ENCODE measurements at regions not wholly inside any gene's neighbourhood (a gene's known extent, or its start where the extent isn't known, plus 50 kb on each side); places are given as distances from the start of the nearest gene placed in this dataset.

- no peaks in the 10 kb centered on the region for H3K27me3 ChIP-seq (ENCODE audit: control insufficient read depth in 1 of 2, insufficient read depth in 2 of 2, low read length in 2 of 2)
- BruUV-seq (replicated peaks) = no TSS peak
- 72% methylated on average over 1 of the region's 1 CpG for WGBS (ENCODE audit: low lambda C conversion rate)
- ChIA-PET CTCF (ENCODE audit: low intra/inter-chr PET ratio, low total read pairs) (no interaction called here), POLR2A (no interaction called here)
- H3K4me1 ChIP-seq (ENCODE audit: insufficient read depth, low read length) = peaks cover 10% of the 10 kb centered on the region
- DNase-seq (ENCODE audit: low spot score) (no peak), FAIRE-seq (no peak), ATAC-seq (no peak)
- H3K9ac ChIP-seq (ENCODE audit: insufficient read depth, low read depth, low read length) = no peak overlapping the region
- H3K9me3 ChIP-seq (ENCODE audit: low read length) = peaks cover 70% of the 10 kb centered on the region
- intact Hi-C loops (cut with micrococcal nuclease; ENCODE audit: unreplicated experiment) (no loop called here), in situ Hi-C loops (cut with HindIII; ENCODE audit: extremely low pct_ligation_motif_present, low pct_unique_long_range_greater_than_20kb) (no loop called here)
- no peak overlapping the region for H2AFZ ChIP-seq (ENCODE audit: low read length)
- no peaks in the 10 kb centered on the region for H3K36me3 ChIP-seq (replicated peaks in 1 of 2; ENCODE audit: control insufficient read depth in 1 of 2, insufficient read depth in 2 of 2, low read length in 2 of 2)
- no peak for TF ChIP-seq HNF4A (CRISPR knock-in tag; IDR thresholded peaks at IDR 0.05)
- no peak for TF ChIP-seq ZIK1 (CRISPR knock-in tag; IDR thresholded peaks at IDR 0.05; ENCODE audit: borderline replicate concordance, low read depth)
- TF ChIP-seq HDAC6 (IDR thresholded peaks at IDR 0.05; ENCODE audit: low read depth, low read length) = no peak
- TF ChIP-seq KLF6 (CRISPR knock-in tag; IDR thresholded peaks at IDR 0.05) = no peak
- no peak for TF ChIP-seq HMGXB4 (CRISPR knock-in tag; IDR thresholded peaks at IDR 0.05; ENCODE audit: borderline replicate concordance in 1 of 2, low read depth in 1 of 2)
- TF ChIP-seq SMAD1 (CRISPR knock-in tag; IDR thresholded peaks at IDR 0.05; ENCODE audit: borderline replicate concordance, low read depth) = no peak
- TF ChIP-seq TP53 (CRISPR knock-in tag; conservative IDR thresholded peaks at IDR 0.05) = no peak
- no peak for TF ChIP-seq ZNF775 (CRISPR knock-in tag; IDR thresholded peaks at IDR 0.05; ENCODE audit: borderline replicate concordance)
- no peak for TF ChIP-seq ZNF691 (CRISPR knock-in tag; IDR thresholded peaks at IDR 0.05; ENCODE audit: borderline replicate concordance, low read depth)
- TF ChIP-seq SRF (IDR thresholded peaks at IDR 0.05; ENCODE audit: low read depth, low read length) = no peak
- TF ChIP-seq ZNF747 (CRISPR knock-in tag; IDR thresholded peaks at IDR 0.05; ENCODE audit: borderline replicate concordance) = no peak
- TF ChIP-seq SKI (IDR thresholded peaks at IDR 0.05; ENCODE audit: partially characterized antibody) = no peak
- no peak for TF ChIP-seq ATF3 (CRISPR knock-in tag; IDR thresholded peaks at IDR 0.05)
- TF ChIP-seq MAZ (IDR thresholded peaks at IDR 0.05; ENCODE audit: borderline replicate concordance, low read depth, low read length) = no peak
- TF ChIP-seq MAZ (CRISPR knock-in tag; IDR thresholded peaks at IDR 0.05; ENCODE audit: low read depth) = no peak
- H3K4me2 ChIP-seq (ENCODE audit: low read depth, low read length) = no peak overlapping the region
- H4K20me1 ChIP-seq (ENCODE audit: insufficient read depth, low read length) = no peaks in the 10 kb centered on the region
- no peaks in the 10 kb centered on the region for H3K79me2 ChIP-seq (ENCODE audit: insufficient read depth, low read length)
- H3K27ac ChIP-seq (ENCODE audit: extremely low read length, insufficient read depth, low read length) = no peak overlapping the region
- H3K4me3 ChIP-seq (replicated peaks in 1 of 3; ENCODE audit: insufficient read depth in 1 of 3, low read depth in 2 of 3, low read length in 3 of 3) = no peak overlapping the region
Observed at GRCh38 chr17:52831536-52831935, 673.0 kb upstream of the CA10 start.

Data from HepG2 (cell line).